Thyroid gland (tissue), 4 donors: ENCODE measurements at regions not wholly inside any gene's neighbourhood (a gene's known extent, or its start where the extent isn't known, plus 50 kb on each side); places are given as distances from the start of the nearest gene placed in this dataset.

Experiments
- CTCF ChIP-seq, 6 experiments: fragments of 200-600 bp in 3 of 6; fragments of 450-650 bp in 3 of 6; sonication (generic) in 3 of 6; IDR thresholded peaks; one replicate each; pipeline ENCODE4 v1.5.1; 2016 to 2019; ENCODE audit warnings: antibody characterized with exemption in 6 of 6, mild to moderate bottlenecking in 2 of 6, inconsistent platforms in 1 of 6, moderate library complexity in 1 of 6
- POLR2A ChIP-seq, 2 donors: fragments of 450-650 bp; IDR thresholded peaks; one replicate each; pipeline ENCODE4 v1.6.1; 2017; ENCODE audit warnings: antibody characterized with exemption in 2 of 2, mild to moderate bottlenecking in 2 of 2, moderate library complexity in 1 of 2

- TF ChIP-seq CTCF (IDR thresholded peaks at IDR 0.05) (no peak), POLR2A (IDR thresholded peaks at IDR 0.05) (no peak)
Observed at GRCh38 chr1:213605732-213606131, 382.0 kb upstream of the PROX1 start.
